SU-DHL-6 (cell line): ENCODE measurements at regions not wholly inside any gene's neighbourhood (a gene's known extent, or its start where the extent isn't known, plus 50 kb on each side); places are given as distances from the start of the nearest gene placed in this dataset.

Experiments
- H2AFZ ChIP-seq: fragments of 200-600 bp; sonication (generic); 2 replicates; pipeline ENCODE4 v1.6.1; 2014; ENCODE audit warnings: low read depth, mild to moderate bottlenecking, moderate library complexity, mixed read lengths, antibody characterized with exemption, low read length; ENCODE audit not compliant: severe bottlenecking
- H3F3A ChIP-seq: fragments of 200-600 bp; shearing (Covaris generic); 2 replicates; pipeline ENCODE4 v1.6.0; 2016; ENCODE audit warnings: antibody characterized with exemption, mild to moderate bottlenecking; ENCODE audit not compliant: insufficient read depth
- H3K27ac ChIP-seq: fragments of 200-600 bp; sonication (generic); 2 replicates; pipeline ENCODE4 v1.5.1; 2016; ENCODE audit warnings: low read depth, mild to moderate bottlenecking, low read length, moderate library complexity, mixed read lengths
- H3K27me3 ChIP-seq: fragments of 200-600 bp; sonication (generic), shearing (Covaris generic); 2 replicates; pipeline ENCODE4 v1.6.0; 2014; ENCODE audit warnings: mild to moderate bottlenecking, low read length
- H3K36me3 ChIP-seq: fragments of 200-600 bp; sonication (generic); 2 replicates; pipeline ENCODE4 v1.6.1; 2014; ENCODE audit warnings: mild to moderate bottlenecking, low read length, mixed read lengths
- H3K4me2 ChIP-seq: fragments of 300-600, 200-600 bp; shearing (Covaris generic), sonication (generic); 2 replicates; pipeline ENCODE4 v1.6.0; 2014; ENCODE audit warnings: low read length, low read depth, mild to moderate bottlenecking; ENCODE audit not compliant: poor library complexity, severe bottlenecking
- H3K4me3 ChIP-seq: fragments of 200-600 bp; sonication (generic); 2 replicates; pipeline ENCODE4 v1.5.1; 2014; ENCODE audit warnings: antibody characterized with exemption, low read length, mild to moderate bottlenecking, mixed read lengths; ENCODE audit not compliant: insufficient read depth, poor library complexity, severe bottlenecking
- H3K79me2 ChIP-seq: fragments of 200-600 bp; sonication (generic); 2 replicates; pipeline ENCODE4 v1.6.1; 2014; ENCODE audit warnings: mild to moderate bottlenecking, low read length, moderate library complexity; ENCODE audit not compliant: insufficient read depth
- H3K9ac ChIP-seq: fragments of 200-600 bp; sonication (generic); 2 replicates; pipeline ENCODE4 v1.7.0; 2014; ENCODE audit warnings: mild to moderate bottlenecking, low read length
- H3K9me2 ChIP-seq: fragments of 200-600 bp; sonication (generic); replicated peaks from 2 replicates; pipeline ENCODE4 v1.6.1; 2014; ENCODE audit warnings: low read length; ENCODE audit not compliant: insufficient read depth
- H3K9me3 ChIP-seq: fragments of 200-600 bp; sonication (generic); 2 replicates; pipeline ENCODE4 v1.6.1; 2014; ENCODE audit warnings: low read length, mixed read lengths; ENCODE audit not compliant: insufficient read depth
- H4K20me1 ChIP-seq: fragments of 200-600 bp; sonication (generic); 2 replicates; pipeline ENCODE4 v1.6.1; 2014; ENCODE audit warnings: low read depth, mild to moderate bottlenecking, antibody characterized with exemption, low read length, moderate library complexity, mixed read lengths
- EZH2phosphoT487 ChIP-seq: fragments of 200-600 bp; sonication (generic), shearing (Covaris generic); conservative IDR thresholded peaks from 2 replicates; pipeline ENCODE4 v1.6.1; 2018; ENCODE audit warnings: mild to moderate bottlenecking, antibody characterized with exemption, low read length, moderate library complexity, mixed read lengths
- TF ChIP-seq, protein P1 (sequence below): fragments of 200-600 bp; sonication (generic); IDR thresholded peaks from one replicate; pipeline ENCODE4 v1.5.1; 2017; ENCODE audit warnings: antibody characterized with exemption, mild to moderate bottlenecking, low read length, moderate library complexity; ENCODE audit not compliant: insufficient read depth, poor library complexity, severe bottlenecking

DNA sequence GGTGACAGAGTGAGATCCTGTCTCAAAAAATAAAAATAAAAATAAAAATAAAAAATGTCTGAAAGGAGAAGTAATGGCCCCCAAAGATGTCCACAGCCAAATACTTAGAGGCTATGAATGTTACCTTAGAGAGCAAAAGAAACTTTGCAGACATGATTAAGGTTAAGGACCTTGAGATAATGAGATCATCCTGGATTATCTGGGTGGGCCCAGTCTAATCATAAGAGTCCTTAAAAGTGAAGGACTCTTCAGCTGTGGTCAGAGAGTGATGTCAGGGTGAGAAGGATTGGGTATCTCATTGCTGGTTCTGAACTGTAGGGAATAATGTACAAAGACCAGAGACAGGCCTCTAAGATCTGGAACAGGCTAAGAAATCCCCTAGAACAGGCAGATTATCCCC lies 84.9 kb upstream of the POU1F1 start:
- no peaks in the 10 kb centered on the region for H4K20me1 ChIP-seq
- no peaks in the 10 kb centered on the region; the same call in 1 of the 2 replicates for H3K9me3 ChIP-seq
- H3K36me3 ChIP-seq = no peaks in the 10 kb centered on the region
- H3K9me2 ChIP-seq = no peaks in the 10 kb centered on the region
- H3K27me3 ChIP-seq = no peaks in the 10 kb centered on the region
- no peak overlapping the region for H3K4me2 ChIP-seq
- H3F3A ChIP-seq = no peaks in the 10 kb centered on the region
- no peak overlapping the region for H3K9ac ChIP-seq
- no peak overlapping the region for H2AFZ ChIP-seq
- H3K27ac ChIP-seq = no peak overlapping the region
- H3K79me2 ChIP-seq = no peaks in the 10 kb centered on the region
- TF ChIP-seq EZH2phosphoT487 = no peak
- TF ChIP-seq, protein P1, sequence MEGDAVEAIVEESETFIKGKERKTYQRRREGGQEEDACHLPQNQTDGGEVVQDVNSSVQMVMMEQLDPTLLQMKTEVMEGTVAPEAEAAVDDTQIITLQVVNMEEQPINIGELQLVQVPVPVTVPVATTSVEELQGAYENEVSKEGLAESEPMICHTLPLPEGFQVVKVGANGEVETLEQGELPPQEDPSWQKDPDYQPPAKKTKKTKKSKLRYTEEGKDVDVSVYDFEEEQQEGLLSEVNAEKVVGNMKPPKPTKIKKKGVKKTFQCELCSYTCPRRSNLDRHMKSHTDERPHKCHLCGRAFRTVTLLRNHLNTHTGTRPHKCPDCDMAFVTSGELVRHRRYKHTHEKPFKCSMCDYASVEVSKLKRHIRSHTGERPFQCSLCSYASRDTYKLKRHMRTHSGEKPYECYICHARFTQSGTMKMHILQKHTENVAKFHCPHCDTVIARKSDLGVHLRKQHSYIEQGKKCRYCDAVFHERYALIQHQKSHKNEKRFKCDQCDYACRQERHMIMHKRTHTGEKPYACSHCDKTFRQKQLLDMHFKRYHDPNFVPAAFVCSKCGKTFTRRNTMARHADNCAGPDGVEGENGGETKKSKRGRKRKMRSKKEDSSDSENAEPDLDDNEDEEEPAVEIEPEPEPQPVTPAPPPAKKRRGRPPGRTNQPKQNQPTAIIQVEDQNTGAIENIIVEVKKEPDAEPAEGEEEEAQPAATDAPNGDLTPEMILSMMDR = no peak
- no peak overlapping the region for H3K4me3 ChIP-seq

GRCh38 chr3:87359826-87360225 lies 83.4 kb upstream of the POU1F1 start:
- no peaks in the 10 kb centered on the region for H3K9me2 ChIP-seq
- no peaks in the 10 kb centered on the region for H3K79me2 ChIP-seq
- H3K9ac ChIP-seq = no peak overlapping the region
- no peaks in the 10 kb centered on the region for H3K36me3 ChIP-seq
- no peaks in the 10 kb centered on the region for H4K20me1 ChIP-seq
- no peaks in the 10 kb centered on the region for H3K9me3 ChIP-seq
- H2AFZ ChIP-seq = no peak overlapping the region
- no peak for TF ChIP-seq EZH2phosphoT487
- TF ChIP-seq, protein P1 = no peak
- H3F3A ChIP-seq = no peaks in the 10 kb centered on the region
- no peaks in the 10 kb centered on the region for H3K27me3 ChIP-seq
- H3K4me3 ChIP-seq = no peak overlapping the region
- H3K27ac ChIP-seq = no peak overlapping the region
- H3K4me2 ChIP-seq = no peak overlapping the region

- Histone ChIP-seq H3K27me3 (no peaks in the 10 kb centered on the region), H3K4me3 (no peak overlapping the region), H3K36me3 (no peaks in the 10 kb centered on the region), H3F3A (no peaks in the 10 kb centered on the region), H3K27ac (no peak overlapping the region), H3K9ac (no peak overlapping the region), H4K20me1 (no peaks in the 10 kb centered on the region), H3K79me2 (no peaks in the 10 kb centered on the region), H3K9me2 (no peaks in the 10 kb centered on the region), H3K9me3 (no peaks in the 10 kb centered on the region), H2AFZ (no peak overlapping the region), H3K4me2 (no peak overlapping the region)
- TF ChIP-seq, protein P1 = no peak
- no peak for TF ChIP-seq EZH2phosphoT487
Measured at GRCh38 chr3:87359025-87359424, 82.6 kb upstream of the POU1F1 start.

DNA sequence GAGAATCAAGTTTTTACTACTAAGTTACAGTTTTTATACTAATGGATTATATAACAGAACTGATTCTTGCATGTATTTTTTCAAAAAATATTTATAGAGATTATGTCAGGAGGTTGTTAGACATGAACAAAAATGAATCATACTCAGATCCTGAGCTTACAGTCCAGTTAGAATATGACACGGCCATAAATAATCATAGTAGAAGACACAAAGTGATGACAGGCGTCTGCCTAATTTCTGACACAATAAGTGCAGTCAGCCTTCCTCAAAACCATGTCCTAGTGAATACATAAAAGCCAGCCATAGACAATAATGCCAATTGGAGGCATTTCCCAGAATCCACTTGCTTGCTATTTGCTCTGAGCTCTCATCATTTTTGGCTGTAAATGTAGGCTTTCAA lies 81.7 kb upstream of the POU1F1 start:
- Histone ChIP-seq H4K20me1 (no peaks in the 10 kb centered on the region), H3F3A (no peaks in the 10 kb centered on the region), H3K36me3 (no peaks in the 10 kb centered on the region), H3K79me2 (no peaks in the 10 kb centered on the region), H3K27me3 (no peaks in the 10 kb centered on the region), H3K4me3 (no peak overlapping the region), H3K9ac (no peak overlapping the region), H3K9me2 (no peaks in the 10 kb centered on the region), H3K27ac (no peak overlapping the region), H3K4me2 (no peak overlapping the region), H2AFZ (no peak overlapping the region), H3K9me3 (no peaks in the 10 kb centered on the region)
- TF ChIP-seq, protein P1 = no peak
- TF ChIP-seq EZH2phosphoT487 = no peak
